Lower leg skin (tissue), 4 donors: ENCODE measurements at regions not wholly inside any gene's neighbourhood (a gene's known extent, or its start where the extent isn't known, plus 50 kb on each side); places are given as distances from the start of the nearest gene placed in this dataset.

Source experiments
- DNase-seq, 2 donors: peaks; one replicate each; pipeline ENCODE4 v3.0.0-alpha.2; 2019; ENCODE audit warnings: low spot score in 2 of 2
- H3K4me3 ChIP-seq: fragments of 200-600 bp; sonication (generic); 2 replicates; pipeline ENCODE4 v1.5.1; 2017; ENCODE audit warnings: mild to moderate bottlenecking, low read depth; ENCODE audit not compliant: poor library complexity, severe bottlenecking
- CTCF ChIP-seq, 3 donors: fragments of 450-650 bp; IDR thresholded peaks; one replicate each; pipeline ENCODE4 v1.5.1; 2016; ENCODE audit warnings: antibody characterized with exemption in 3 of 3, mild to moderate bottlenecking in 3 of 3, moderate library complexity in 2 of 3
- POLR2A ChIP-seq, 2 donors: fragments of 450-650 bp; IDR thresholded peaks; one replicate each; pipeline ENCODE4 v1.6.1; 2016 to 2017; ENCODE audit warnings: antibody characterized with exemption in 2 of 2, mild to moderate bottlenecking in 1 of 2, moderate library complexity in 1 of 2
- WGBS, 2 donors: methylation state at CpG; one replicate each; pipeline ENCODE4 v1.1.5; 2018; 5-methylcytosine and 5-hydroxymethylcytosine counted together
- intact Hi-C: fragments of 100-400 bp; cut with DNase I; formaldehyde crosslinking; loops from one replicate; pipeline ENCODE4 v1.15.0; 2023; ENCODE audit warnings: low total_unique reads

DNA sequence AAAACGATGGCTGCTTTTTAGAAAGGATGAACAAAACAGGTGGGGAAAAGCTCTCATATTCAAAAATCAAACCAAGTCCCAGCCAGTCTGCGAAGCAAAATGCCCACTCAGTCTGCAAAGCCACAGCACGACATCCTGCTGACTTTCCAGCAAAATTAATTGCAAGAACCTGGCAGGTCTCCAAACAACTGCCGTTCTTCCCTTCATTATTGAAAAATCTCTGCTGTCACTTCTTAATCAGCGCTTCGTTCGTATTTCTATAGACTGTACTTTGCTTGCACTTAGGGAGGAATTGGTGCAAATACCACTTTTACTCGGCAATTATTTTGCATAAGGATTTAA is 222.4 kb downstream of the CBLN4 start:
- no peak for DNase-seq
- 17 to 18% methylated on average over 8 of the region's 8 CpGs for WGBS, 2 donors
- TF ChIP-seq POLR2A (IDR thresholded peaks at IDR 0.05) (no peak), CTCF (IDR thresholded peaks at IDR 0.05) (no peak)
- H3K4me3 ChIP-seq, result no peak overlapping the region
- intact Hi-C loops, result no loop called here

DNA sequence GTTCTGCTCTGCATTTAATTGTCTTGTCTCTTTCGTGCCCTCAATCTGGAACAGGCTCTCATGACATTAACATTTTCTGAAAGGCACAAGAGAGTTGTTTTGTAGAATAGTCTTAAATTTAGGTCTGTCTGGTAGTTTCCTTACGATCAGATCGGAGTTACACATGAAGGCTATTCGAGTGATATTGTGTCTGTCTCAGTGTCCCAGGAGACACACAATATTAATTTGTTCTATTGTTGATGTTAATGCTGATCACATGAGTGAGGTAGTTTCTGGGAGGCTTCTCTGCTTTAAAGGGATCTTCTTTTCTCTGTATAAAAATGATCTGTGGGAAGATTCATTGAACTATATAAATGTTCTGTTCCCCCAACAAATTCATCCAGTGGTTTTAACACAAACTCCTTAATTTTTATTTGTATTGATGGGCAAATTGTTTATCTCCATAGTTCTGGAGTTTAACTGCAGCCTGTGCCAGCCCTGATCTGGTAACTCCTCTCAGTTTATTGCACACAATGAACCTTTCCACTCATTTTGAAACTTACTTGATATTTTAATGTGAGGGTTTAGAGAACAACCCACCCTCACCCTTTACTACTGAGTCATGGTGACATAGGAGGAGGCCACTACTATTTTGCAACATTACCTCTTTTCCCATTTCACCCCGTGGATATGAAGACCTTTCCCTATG is 223.0 kb downstream of the CBLN4 start:
- 59 to 62% methylated on average over 5 of the region's 5 CpGs for WGBS, 2 donors
- intact Hi-C loops, result no loop called here
- no peak for TF ChIP-seq POLR2A (IDR thresholded peaks at IDR 0.05)
- TF ChIP-seq CTCF (IDR thresholded peaks at IDR 0.05), result no peak
- no peak overlapping the region for H3K4me3 ChIP-seq
- DNase-seq, result no peak

GRCh38 chr20:55778796-55779195 is 226.5 kb downstream of the CBLN4 start:
- intact Hi-C loops, result no loop called here
- WGBS, 2 donors, result 50 to 52% methylated on average over 5 of the region's 5 CpGs
- TF ChIP-seq CTCF (IDR thresholded peaks at IDR 0.05), result no peak
- no peak for TF ChIP-seq POLR2A (IDR thresholded peaks at IDR 0.05)
- no peak for DNase-seq
- H3K4me3 ChIP-seq, result no peak overlapping the region

DNA sequence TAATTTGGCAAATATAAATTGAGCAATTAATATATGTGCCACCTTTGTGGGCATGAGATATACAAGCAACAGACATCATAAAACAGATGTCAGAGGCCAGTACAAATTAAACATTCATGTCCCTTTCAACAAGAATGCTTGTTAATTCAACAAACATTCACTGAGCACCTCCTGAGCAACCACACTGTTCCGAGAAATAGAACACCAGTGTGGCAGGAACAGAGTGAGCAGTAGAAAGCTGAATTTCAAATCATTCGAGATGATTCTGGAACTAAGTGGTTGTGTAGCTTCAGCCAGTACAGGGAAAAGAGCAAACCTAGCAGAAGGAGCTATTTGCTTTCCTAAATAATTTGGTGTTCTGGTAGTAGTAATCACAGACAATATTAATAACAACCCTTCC is 227.7 kb downstream of the CBLN4 start:
- intact Hi-C loops, result no loop called here
- TF ChIP-seq CTCF (IDR thresholded peaks at IDR 0.05) (no peak), POLR2A (IDR thresholded peaks at IDR 0.05) (no peak)
- WGBS, 2 donors, result 70 to 76% methylated on average over 2 of the region's 2 CpGs
- DNase-seq, result no peak
- no peak overlapping the region for H3K4me3 ChIP-seq

GRCh38 chr20:55776176-55776575 is 229.1 kb downstream of the CBLN4 start:
- DNase-seq, result no peak
- TF ChIP-seq CTCF (IDR thresholded peaks at IDR 0.05), result no peak
- no peak for TF ChIP-seq POLR2A (IDR thresholded peaks at IDR 0.05)
- intact Hi-C loops, result no loop called here
- no peak overlapping the region for H3K4me3 ChIP-seq
- whole genome bisulfite sequencing, 2 donors, result 83 to 92% methylated on average over 3 of the region's 3 CpGs

DNA sequence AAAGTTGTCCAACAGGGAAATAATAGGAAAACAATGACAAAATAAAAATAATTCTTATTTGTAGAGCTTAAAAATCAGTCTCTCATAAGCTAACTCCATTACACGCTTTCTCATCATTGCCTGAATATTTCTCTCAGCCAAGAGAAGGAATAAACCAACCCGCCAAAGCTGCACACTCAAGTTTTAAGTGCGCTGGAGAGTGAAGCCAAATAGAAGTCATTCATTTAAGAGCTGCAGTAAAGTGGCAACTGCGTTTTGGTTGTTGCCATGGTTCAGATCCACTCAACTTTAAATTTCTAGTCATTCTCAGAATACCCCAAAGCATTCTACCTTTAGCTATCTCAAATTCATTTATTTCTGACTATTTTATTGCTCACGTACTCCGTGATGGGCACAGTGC is 230.7 kb downstream of the CBLN4 start:
- intact Hi-C loops, result no loop called here
- TF ChIP-seq POLR2A (IDR thresholded peaks at IDR 0.05), result no peak
- no peak for TF ChIP-seq CTCF (IDR thresholded peaks at IDR 0.05)
- no peak for DNase-seq
- 85 to 92% methylated on average over 6 of the region's 6 CpGs for WGBS, 2 donors
- no peak overlapping the region for H3K4me3 ChIP-seq
